Parathyroid adenoma (tissue), 2 donors: ENCODE measurements at regions not wholly inside any gene's neighbourhood (a gene's known extent, or its start where the extent isn't known, plus 50 kb on each side); places are given as distances from the start of the nearest gene placed in this dataset.

ENCODE experiments used
- H2AFZ ChIP-seq: fragments of 300-600 bp; sonication (generic); one replicate; pipeline ENCODE4 v1.7.0; 2017; ENCODE audit warnings: antibody characterized with exemption, mild to moderate bottlenecking
- H3K27ac ChIP-seq: fragments of 300-600 bp; sonication (generic); one replicate; pipeline ENCODE4 v1.7.0; 2017
- H3K27me3 ChIP-seq: fragments of 300-600 bp; sonication (generic); one replicate; pipeline ENCODE4 v1.7.0; 2017; ENCODE audit warnings: low read length; ENCODE audit not compliant: control insufficient read depth, insufficient read depth
- H3K36me3 ChIP-seq: fragments of 300-600 bp; sonication (generic); one replicate; pipeline ENCODE4 v1.7.0; 2017; ENCODE audit warnings: low read length; ENCODE audit not compliant: control insufficient read depth, insufficient read depth
- H3K4me1 ChIP-seq: fragments of 300-600 bp; sonication (generic); one replicate; pipeline ENCODE4 v1.7.0; 2017; ENCODE audit warnings: control low read depth
- H3K4me2 ChIP-seq: fragments of 300-600 bp; sonication (generic); one replicate; pipeline ENCODE4 v1.7.0; 2017; ENCODE audit warnings: low read length
- H3K4me3 ChIP-seq: fragments of 300-600 bp; sonication (generic); one replicate; pipeline ENCODE4 v1.7.0; 2017; ENCODE audit warnings: low read depth, low read length
- H3K79me2 ChIP-seq: fragments of 300-600 bp; sonication (generic); one replicate; pipeline ENCODE4 v1.7.0; 2017; ENCODE audit warnings: control low read depth
- H3K9ac ChIP-seq: fragments of 300-600 bp; sonication (generic); one replicate; pipeline ENCODE4 v1.7.0; 2017; ENCODE audit warnings: mild to moderate bottlenecking
- H3K9me3 ChIP-seq: fragments of 300-600 bp; sonication (generic); one replicate; pipeline ENCODE4 v1.7.0; 2017; ENCODE audit warnings: low read length; ENCODE audit not compliant: control insufficient read depth
- CTCF ChIP-seq: fragments of 300-600 bp; sonication (generic); IDR thresholded peaks from one replicate; pipeline ENCODE4 v1.7.0; 2017; ENCODE audit warnings: antibody characterized with exemption, mild to moderate bottlenecking
- donor health status: primary hyperparathyroidism.

GRCh38 chr9:81850724-81851123 is 77.5 kb upstream of the SPATA31D4 start:
- no peak overlapping the region for H3K9ac ChIP-seq
- H3K9me3 ChIP-seq, result no peaks in the 10 kb centered on the region
- no peak overlapping the region for H3K27ac ChIP-seq
- no peak for TF ChIP-seq CTCF
- no peaks in the 10 kb centered on the region for H3K4me1 ChIP-seq
- no peaks in the 10 kb centered on the region for H3K36me3 ChIP-seq
- H3K27me3 ChIP-seq, result no peaks in the 10 kb centered on the region
- H3K79me2 ChIP-seq, result no peaks in the 10 kb centered on the region
- no peak overlapping the region for H3K4me2 ChIP-seq
- H3K4me3 ChIP-seq, result no peak overlapping the region
- H2AFZ ChIP-seq, result no peak overlapping the region

GRCh38 chr9:81851340-81851739 is 76.9 kb upstream of the SPATA31D4 start:
- TF ChIP-seq CTCF, result no peak
- Histone ChIP-seq H3K9me3 (no peaks in the 10 kb centered on the region), H2AFZ (no peak overlapping the region), H3K27ac (no peak overlapping the region), H3K79me2 (no peaks in the 10 kb centered on the region), H3K4me2 (no peak overlapping the region), H3K9ac (no peak overlapping the region), H3K4me1 (no peaks in the 10 kb centered on the region), H3K4me3 (no peak overlapping the region), H3K36me3 (no peaks in the 10 kb centered on the region), H3K27me3 (no peaks in the 10 kb centered on the region)

- Histone ChIP-seq H3K4me1 (no peaks in the 10 kb centered on the region), H3K4me3 (no peak overlapping the region), H3K36me3 (no peaks in the 10 kb centered on the region), H3K9me3 (no peaks in the 10 kb centered on the region), H3K9ac (no peak overlapping the region), H3K4me2 (no peak overlapping the region), H2AFZ (no peak overlapping the region), H3K27ac (no peak overlapping the region), H3K79me2 (no peaks in the 10 kb centered on the region), H3K27me3 (no peaks in the 10 kb centered on the region)
- TF ChIP-seq CTCF, result no peak
Observed at GRCh38 chr9:81852820-81853219, 75.4 kb upstream of the SPATA31D4 start.

GRCh38 chr9:81855538-81855937 is 72.7 kb upstream of the SPATA31D4 start:
- Histone ChIP-seq H3K4me2 (no peak overlapping the region), H3K79me2 (no peaks in the 10 kb centered on the region), H3K27ac (no peak overlapping the region), H3K4me1 (no peaks in the 10 kb centered on the region), H3K36me3 (no peaks in the 10 kb centered on the region), H3K9ac (no peak overlapping the region), H3K9me3 (no peaks in the 10 kb centered on the region), H3K27me3 (no peaks in the 10 kb centered on the region), H2AFZ (no peak overlapping the region), H3K4me3 (no peak overlapping the region)
- TF ChIP-seq CTCF, result no peak

- Histone ChIP-seq H3K4me2 (no peak overlapping the region), H3K79me2 (no peaks in the 10 kb centered on the region), H3K27ac (no peak overlapping the region), H3K36me3 (no peaks in the 10 kb centered on the region), H2AFZ (no peak overlapping the region), H3K9me3 (no peaks in the 10 kb centered on the region), H3K27me3 (no peaks in the 10 kb centered on the region), H3K4me1 (no peaks in the 10 kb centered on the region), H3K9ac (no peak overlapping the region), H3K4me3 (no peak overlapping the region)
- TF ChIP-seq CTCF, result no peak
Observed at GRCh38 chr9:81858657-81859430, 69.4 kb upstream of the SPATA31D4 start.
